SU-DHL-6 (cell line): ENCODE measurements at regions not wholly inside any gene's neighbourhood (a gene's known extent, or its start where the extent isn't known, plus 50 kb on each side); places are given as distances from the start of the nearest gene placed in this dataset.

Experiments
- CTCF ChIP-seq: fragments of 200-600 bp; sonication (generic); IDR thresholded peaks from one replicate; pipeline ENCODE4 v1.5.1; 2017; ENCODE audit warnings: antibody characterized with exemption, mild to moderate bottlenecking, low read length, moderate library complexity; ENCODE audit not compliant: insufficient read depth, poor library complexity, severe bottlenecking
- EZH2phosphoT487 ChIP-seq: fragments of 200-600 bp; sonication (generic), shearing (Covaris generic); conservative IDR thresholded peaks from 2 replicates; pipeline ENCODE4 v1.6.1; 2018; ENCODE audit warnings: mild to moderate bottlenecking, antibody characterized with exemption, low read length, moderate library complexity, mixed read lengths

GRCh38 chr12:13455778-13456144, 259.2 kb downstream of the EMP1 start:
- TF ChIP-seq CTCF (no peak), EZH2phosphoT487 (no peak)
